IPS DF 6.9 (cell line): ENCODE measurements at regions not wholly inside any gene's neighbourhood (a gene's known extent, or its start where the extent isn't known, plus 50 kb on each side); places are given as distances from the start of the nearest gene placed in this dataset.

Experiments used
- DNase-seq: peaks from one replicate; pipeline ENCODE4 v3.0.0-alpha.2; 2013; ENCODE audit warnings: low read depth, low spot score
- H3K27ac ChIP-seq: one replicate; pipeline ENCODE4 v1.5.1; 2013; ENCODE audit warnings: low read length, control low read depth
- H3K27me3 ChIP-seq: 2 replicates; pipeline ENCODE4 v1.6.1; 2013; ENCODE audit warnings: mild to moderate bottlenecking, low read length; ENCODE audit not compliant: control insufficient read depth, insufficient read depth
- H3K36me3 ChIP-seq: 2 replicates; pipeline ENCODE4 v1.6.1; 2013; ENCODE audit warnings: low read length; ENCODE audit not compliant: control insufficient read depth, insufficient read depth
- H3K4me1 ChIP-seq: 2 replicates; pipeline ENCODE4 v1.6.1; 2013; ENCODE audit warnings: low read length; ENCODE audit not compliant: control insufficient read depth, insufficient read depth
- H3K4me3 ChIP-seq: 2 replicates; pipeline ENCODE4 v1.5.1; 2013; ENCODE audit warnings: mild to moderate bottlenecking, low read length
- H3K9me3 ChIP-seq: 2 replicates; pipeline ENCODE4 v1.6.1; 2013; ENCODE audit warnings: low read length, inconsistent platforms; ENCODE audit not compliant: control insufficient read depth, insufficient read depth
- WGBS: extraction: QIAGEN DNeasy Blood & Tissue Kit; methylation state at CpG from one replicate; pipeline ENCODE4 v1.1.7; 2013; ENCODE audit warnings: mixed read lengths, missing lambda C conversion rate; ENCODE audit not compliant: insufficient read length, insufficient coverage; 5-methylcytosine and 5-hydroxymethylcytosine counted together

DNA sequence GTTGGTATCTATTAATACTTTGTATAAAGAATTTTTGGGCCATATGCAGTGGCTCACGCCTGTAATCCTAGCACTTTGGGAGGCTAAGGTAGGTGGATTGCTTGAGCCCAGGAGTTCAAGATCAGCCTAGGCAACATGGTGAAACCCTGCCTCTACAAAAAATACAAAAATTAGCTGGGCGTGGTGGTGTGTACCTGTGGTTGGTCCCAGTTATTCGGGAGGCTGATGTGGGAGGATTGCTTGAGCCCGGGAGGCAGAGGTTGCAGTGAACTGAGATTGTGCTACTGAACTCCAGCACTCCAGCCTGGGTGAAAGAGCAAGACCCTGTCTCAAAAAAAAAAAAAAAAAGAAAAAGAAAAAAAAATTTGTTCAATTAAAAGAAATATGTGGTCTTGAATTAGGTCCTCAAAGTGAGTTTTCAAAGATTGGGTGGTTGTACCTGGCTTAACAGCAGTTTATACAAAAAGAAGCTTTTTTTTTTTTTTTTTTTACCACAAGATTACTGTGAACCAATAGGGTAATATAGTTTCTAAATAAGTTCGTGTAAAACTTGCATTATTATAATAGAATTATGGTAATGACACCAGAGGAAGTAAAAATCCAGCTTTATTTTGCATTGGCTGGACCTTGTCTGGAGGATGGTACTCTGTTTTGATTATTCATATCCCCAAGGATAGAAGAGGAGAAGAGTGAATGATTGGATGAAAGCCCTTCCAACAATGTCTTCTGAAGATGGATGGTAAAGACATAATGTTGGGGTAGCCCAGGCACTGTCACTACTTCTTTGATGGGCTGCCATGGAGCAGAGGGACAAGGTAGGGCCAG, 210.3 kb downstream of the MYCN start:
- H3K4me3 ChIP-seq: no peak overlapping the region
- no peak for DNase-seq
- H3K9me3 ChIP-seq: no peaks in the 10 kb centered on the region
- no peak overlapping the region for H3K27ac ChIP-seq
- no CpG with 5 or more reads among the region's 5 CpGs for WGBS
- no peaks in the 10 kb centered on the region for H3K36me3 ChIP-seq
- no peaks in the 10 kb centered on the region for H3K27me3 ChIP-seq
- no peaks in the 10 kb centered on the region for H3K4me1 ChIP-seq

DNA sequence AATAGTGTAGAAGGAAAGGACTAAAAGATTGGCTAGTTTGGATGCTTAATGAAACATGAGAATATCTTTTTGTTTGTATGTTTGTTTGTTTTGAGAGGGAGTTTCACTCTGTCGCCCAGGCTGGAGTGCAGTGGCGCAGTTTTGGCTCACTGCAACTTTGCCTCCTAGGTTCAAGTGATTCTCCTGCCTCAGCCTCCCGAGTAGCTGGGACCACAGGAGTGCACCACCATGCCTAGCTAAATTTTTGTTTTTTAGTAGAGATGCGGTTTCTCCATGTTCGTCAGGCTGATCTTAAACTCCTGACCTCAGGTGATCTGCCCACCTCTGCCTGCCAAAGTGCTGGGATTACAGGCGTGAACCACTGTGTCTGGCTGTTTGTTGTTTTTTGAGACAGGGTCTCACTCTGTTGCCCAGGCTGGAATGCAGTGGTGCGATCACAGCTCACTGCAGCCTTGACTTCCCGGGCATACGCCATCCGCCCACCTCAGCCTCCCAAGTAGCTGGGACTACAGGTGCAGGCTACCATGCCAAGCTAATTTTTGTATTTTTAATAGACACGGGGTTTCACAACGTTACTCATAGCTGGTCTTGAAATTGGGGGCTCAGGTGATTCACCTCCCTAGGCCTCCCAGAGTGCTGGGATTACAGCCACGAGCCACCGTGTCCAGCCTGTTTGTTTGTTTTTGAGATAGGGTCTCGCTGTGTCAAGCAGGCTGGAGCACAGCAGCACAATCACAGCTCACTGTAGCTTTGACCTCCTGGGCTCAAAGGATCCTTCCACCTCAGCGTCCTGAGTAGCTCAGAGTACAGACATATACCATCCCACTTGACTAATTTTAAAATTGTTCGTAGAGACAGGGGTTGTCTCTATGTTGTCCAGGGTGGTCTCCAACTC, 209.2 kb downstream of the MYCN start:
- WGBS: no CpG with 5 or more reads among the region's 17 CpGs
- H3K4me1 ChIP-seq: no peaks in the 10 kb centered on the region

GRCh38 chr2:16148632-16149348, 208.4 kb downstream of the MYCN start:
- WGBS: no CpG with 5 or more reads among the region's 6 CpGs
- H3K4me3 ChIP-seq: no peak overlapping the region

More for the DNA sequence above, 209.2 kb downstream of the MYCN start:
- H3K27me3 ChIP-seq: no peaks in the 10 kb centered on the region
- H3K36me3 ChIP-seq: no peaks in the 10 kb centered on the region
- H3K4me3 ChIP-seq: no peak overlapping the region
- no peak overlapping the region for H3K27ac ChIP-seq
- no peak for DNase-seq
- H3K9me3 ChIP-seq: no peaks in the 10 kb centered on the region

GRCh38 chr2:16142383-16143361, 202.3 kb downstream of the MYCN start:
- H3K36me3 ChIP-seq: no peaks in the 10 kb centered on the region
- no peak for DNase-seq
- H3K4me3 ChIP-seq: no peak overlapping the region
- no peaks in the 10 kb centered on the region for H3K27me3 ChIP-seq
- H3K4me1 ChIP-seq: no peaks in the 10 kb centered on the region
- no peak overlapping the region for H3K27ac ChIP-seq
- no peaks in the 10 kb centered on the region for H3K9me3 ChIP-seq
- WGBS: no CpG with 5 or more reads among the region's 9 CpGs

More at GRCh38 chr2:16148632-16149348, 208.4 kb downstream of the MYCN start:
- no peak for DNase-seq
- no peak overlapping the region for H3K27ac ChIP-seq
- no peaks in the 10 kb centered on the region for H3K27me3 ChIP-seq
- H3K9me3 ChIP-seq: no peaks in the 10 kb centered on the region
- no peaks in the 10 kb centered on the region for H3K36me3 ChIP-seq
- no peaks in the 10 kb centered on the region for H3K4me1 ChIP-seq

- Histone ChIP-seq H3K27me3 (no peaks in the 10 kb centered on the region), H3K9me3 (no peaks in the 10 kb centered on the region), H3K36me3 (no peaks in the 10 kb centered on the region), H3K4me3 (no peak overlapping the region), H3K4me1 (no peaks in the 10 kb centered on the region), H3K27ac (no peak overlapping the region)
- no peak for DNase-seq
- WGBS: no CpG with 5 or more reads among the region's 2 CpGs
These were observed 201.2 kb downstream of the MYCN start for GRCh38 chr2:16141641-16141921.

DNA sequence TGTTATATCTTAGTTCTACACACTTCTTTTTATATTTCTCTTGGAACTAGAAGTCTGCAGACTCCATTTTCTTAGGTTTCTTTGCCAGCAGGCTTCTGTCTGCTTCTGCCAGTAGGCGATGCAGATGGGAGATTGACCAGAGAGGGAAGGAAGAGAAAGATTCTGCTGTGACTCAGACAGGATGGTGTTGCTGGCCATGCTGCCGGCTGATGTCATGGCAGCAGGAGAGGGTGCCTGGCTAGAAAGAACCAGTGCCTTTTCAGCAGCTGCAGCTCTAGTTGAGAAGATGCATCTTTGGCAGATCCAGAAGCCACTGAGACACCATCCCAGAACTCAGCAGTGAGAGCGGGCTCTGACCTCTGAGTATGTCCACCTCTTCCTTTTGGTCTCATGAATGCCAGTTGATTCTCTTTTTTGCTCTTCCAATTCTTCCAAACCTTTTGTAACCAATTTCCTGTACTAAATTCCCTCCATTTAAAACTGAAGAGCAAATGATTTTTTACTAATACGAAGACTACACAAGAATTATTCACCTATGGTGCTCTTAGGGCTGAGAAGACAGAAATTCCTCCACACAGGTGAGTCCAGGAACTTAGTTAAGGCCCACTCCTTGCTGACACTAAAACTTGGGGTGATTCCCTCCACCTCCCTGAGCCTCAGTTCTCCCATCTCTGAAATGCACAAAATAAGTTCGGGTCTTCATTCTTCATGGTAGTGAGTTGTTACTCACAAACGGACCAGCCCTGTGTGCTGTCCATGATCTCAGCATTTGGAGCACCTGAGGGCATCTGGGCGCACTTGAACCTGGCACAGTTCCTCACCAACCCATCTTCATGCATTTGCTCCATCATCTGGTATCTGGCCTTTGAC, 200.7 kb downstream of the MYCN start:
- Histone ChIP-seq H3K36me3 (no peaks in the 10 kb centered on the region), H3K9me3 (no peaks in the 10 kb centered on the region), H3K4me1 (no peaks in the 10 kb centered on the region), H3K27ac (no peak overlapping the region), H3K27me3 (no peaks in the 10 kb centered on the region), H3K4me3 (no peak overlapping the region)
- no peak for DNase-seq
- no CpG with 5 or more reads among the region's 7 CpGs for WGBS

DNA sequence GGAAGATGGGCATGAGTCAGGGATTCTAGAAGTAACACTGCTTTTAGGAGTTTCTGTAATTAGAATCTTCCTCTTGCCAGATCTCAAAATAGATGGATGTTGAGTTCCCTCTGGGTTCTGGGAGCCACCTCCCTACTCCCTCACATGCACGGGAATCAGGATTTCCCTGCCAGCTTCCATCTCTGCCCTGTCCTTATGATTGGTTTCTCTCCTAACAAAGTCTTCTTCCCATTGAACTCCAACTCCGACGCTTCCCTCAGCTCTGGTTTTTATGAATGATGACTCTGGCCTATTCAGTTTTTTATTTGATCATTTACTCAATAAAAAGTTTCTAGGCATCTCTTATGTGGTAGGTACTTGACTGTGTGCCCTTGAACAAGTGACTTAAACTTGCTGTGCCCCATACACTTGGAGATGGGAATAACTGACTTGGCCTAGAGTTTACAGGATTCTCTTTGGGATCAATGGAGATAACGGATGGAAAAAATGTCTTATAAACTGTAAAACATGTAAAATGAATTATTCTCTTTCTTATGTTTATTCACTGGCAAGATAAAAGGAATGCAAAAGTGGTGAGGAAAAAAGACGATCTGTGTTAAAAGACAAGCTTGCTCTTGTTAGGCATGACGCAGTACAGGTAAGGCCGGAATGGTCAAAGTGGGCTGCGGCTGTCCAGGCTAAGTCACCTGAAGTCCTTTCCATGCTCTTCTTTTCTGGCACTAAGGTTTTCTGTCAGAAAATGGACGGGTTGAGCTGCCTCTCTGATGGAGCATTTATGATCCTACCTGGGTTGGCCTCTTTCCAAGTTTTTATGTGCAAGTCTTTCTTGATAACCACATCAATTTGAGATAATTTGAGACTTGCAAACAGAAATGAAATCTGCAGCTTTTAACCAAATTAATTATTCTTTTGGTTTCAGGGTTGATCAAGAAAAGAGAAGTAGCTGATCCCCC, 199.6 kb downstream of the MYCN start:
- Histone ChIP-seq H3K36me3 (no peaks in the 10 kb centered on the region), H3K27ac (no peak overlapping the region), H3K4me1 (no peaks in the 10 kb centered on the region), H3K9me3 (no peaks in the 10 kb centered on the region), H3K27me3 (no peaks in the 10 kb centered on the region), H3K4me3 (no peak overlapping the region)
- WGBS: no CpG with 5 or more reads among the region's 9 CpGs
- no peak for DNase-seq

- H3K9me3 ChIP-seq: no peaks in the 10 kb centered on the region
- H3K4me1 ChIP-seq: no peaks in the 10 kb centered on the region
- no CpG with 5 or more reads among the region's 8 CpGs for WGBS
- H3K36me3 ChIP-seq: no peaks in the 10 kb centered on the region
- no peaks in the 10 kb centered on the region for H3K27me3 ChIP-seq
- no peak for DNase-seq
- no peak overlapping the region for H3K4me3 ChIP-seq
- no peak overlapping the region for H3K27ac ChIP-seq
These were observed 198.7 kb downstream of the MYCN start for GRCh38 chr2:16138811-16139662.
